ENCODE measurements at regions not wholly inside any gene's neighbourhood (a gene's known extent, or its start where the extent isn't known, plus 50 kb on each side); places are given as distances from the start of the nearest gene placed in this dataset.
"Not testable (repeated sequence)": the region's sequence is repeated elsewhere in the genome, so short reads cannot be mapped to it uniquely, and the experiment has no call there.

GRCh38 chr16:8113843-8114242 is 476.5 kb downstream of the TMEM114 start:
- no peak for DNase-seq (ENCODE audit: low spot score)

- DNase-seq (ENCODE audit: low spot score), result no peak
Measured at GRCh38 chr16:8110572-8111514, 479.5 kb downstream of the TMEM114 start.

- DNase-seq (ENCODE audit: low spot score), result no peak
Measured at GRCh38 chr16:8109510-8110369, 480.6 kb downstream of the TMEM114 start.

GRCh38 chr16:8108991-8109509 is 481.3 kb downstream of the TMEM114 start:
- no peak for DNase-seq (ENCODE audit: low spot score)

- DNase-seq (ENCODE audit: low spot score), result no peak
Measured at GRCh38 chr16:8107296-8107695, 483.0 kb downstream of the TMEM114 start.

GRCh38 chr16:8103649-8104289 is 486.5 kb downstream of the TMEM114 start:
- DNase-seq (ENCODE audit: low spot score), result no peak

- DNase-seq (ENCODE audit: low spot score), result no peak
Measured at GRCh38 chr16:8099586-8099985, 490.7 kb downstream of the TMEM114 start.

- DNase-seq (ENCODE audit: low spot score), result no peak
Measured at GRCh38 chr16:8098947-8099512, 491.3 kb downstream of the TMEM114 start.

GRCh38 chr16:8096211-8096610 is 494.1 kb downstream of the TMEM114 start:
- no peak for DNase-seq (ENCODE audit: low spot score)

- DNase-seq (ENCODE audit: low spot score), result no peak
Measured at GRCh38 chr16:8094696-8095095, 495.6 kb downstream of the TMEM114 start.

GRCh38 chr16:8088820-8089338 is 501.4 kb downstream of the TMEM114 start:
- DNase-seq (ENCODE audit: low spot score), result no peak

GRCh38 chr16:8087597-8088289 is 502.6 kb downstream of the TMEM114 start:
- no peak for DNase-seq (ENCODE audit: low spot score)

GRCh38 chr16:8087146-8087545 is 503.2 kb downstream of the TMEM114 start:
- DNase-seq (ENCODE audit: low spot score), result no peak

GRCh38 chr16:8084882-8085281 is 505.4 kb downstream of the TMEM114 start:
- no peak for DNase-seq (ENCODE audit: low spot score)

- DNase-seq (ENCODE audit: low spot score), result no peak
Measured at GRCh38 chr16:8084302-8084701, 506.0 kb downstream of the TMEM114 start.

GRCh38 chr16:8083560-8083959 is 506.8 kb downstream of the TMEM114 start:
- DNase-seq (ENCODE audit: low spot score), result no peak

GRCh38 chr16:8080817-8081216 is 509.5 kb downstream of the TMEM114 start:
- no peak for DNase-seq (ENCODE audit: low spot score)

GRCh38 chr16:8075271-8075670 is 515.0 kb downstream of the TMEM114 start:
- no peak for DNase-seq (ENCODE audit: low spot score)

GRCh38 chr16:8070506-8070905 is 519.8 kb downstream of the TMEM114 start:
- no peak for DNase-seq (ENCODE audit: low spot score)

GRCh38 chr16:8068225-8068624 is 522.1 kb downstream of the TMEM114 start:
- DNase-seq (ENCODE audit: low spot score), result not testable (repeated sequence)

- no peak for DNase-seq (ENCODE audit: low spot score)
Measured at GRCh38 chr16:8063159-8063558, 527.2 kb downstream of the TMEM114 start.

All from kidney tubule cell (primary cell).